Epithelial cell of esophagus (primary cell): ENCODE measurements at regions not wholly inside any gene's neighbourhood (a gene's known extent, or its start where the extent isn't known, plus 50 kb on each side); places are given as distances from the start of the nearest gene placed in this dataset.

Experiments used
- DNase-seq: peaks from one replicate; pipeline ENCODE4 v3.0.0; 2010; ENCODE audit warnings: low read depth
- H3K4me3 ChIP-seq: 2 replicates; pipeline ENCODE4 v1.5.1; 2011; ENCODE audit warnings: mild to moderate bottlenecking, low read length, control low read depth
- CTCF ChIP-seq: IDR thresholded peaks from 2 replicates; pipeline ENCODE4 v1.5.1; 2011; ENCODE audit warnings: low read depth, mild to moderate bottlenecking, low read length, control low read depth, inconsistent platforms; ENCODE audit not compliant: insufficient read depth; ENCODE audit errors: missing control alignments

- no peak for DNase-seq
- H3K4me3 ChIP-seq, result no peak overlapping the region
- TF ChIP-seq CTCF, result no peak
Measured at GRCh38 chr6:24052590-24052961, 73.4 kb upstream of the NRSN1 start.

GRCh38 chr6:24053057-24053456 lies 73.0 kb upstream of the NRSN1 start:
- TF ChIP-seq CTCF, result no peak
- no peak for DNase-seq
- H3K4me3 ChIP-seq, result no peak overlapping the region

- TF ChIP-seq CTCF, result no peak
- DNase-seq, result no peak
- no peak overlapping the region for H3K4me3 ChIP-seq
Measured at GRCh38 chr6:24054388-24054787, 71.6 kb upstream of the NRSN1 start.

GRCh38 chr6:24056567-24056966 lies 69.4 kb upstream of the NRSN1 start:
- DNase-seq, result no peak
- no peak for TF ChIP-seq CTCF
- H3K4me3 ChIP-seq, result no peak overlapping the region

GRCh38 chr6:24057030-24057429 lies 69.0 kb upstream of the NRSN1 start:
- H3K4me3 ChIP-seq, result no peak overlapping the region
- DNase-seq, result no peak
- TF ChIP-seq CTCF, result no peak

GRCh38 chr6:24060982-24061754 lies 64.8 kb upstream of the NRSN1 start:
- no peak for DNase-seq
- no peak overlapping the region for H3K4me3 ChIP-seq
- no peak for TF ChIP-seq CTCF

- peak; percentile 13 for DNase-seq
Measured at GRCh38 chr6:24064106-24064505, 61.9 kb upstream of the NRSN1 start.

More at GRCh38 chr6:24064106-24064505, 61.9 kb upstream of the NRSN1 start:
- TF ChIP-seq CTCF, result peak; percentile 22
- H3K4me3 ChIP-seq, result no peak overlapping the region
